Upper lobe of left lung (tissue), 6 donors: ENCODE measurements at regions not wholly inside any gene's neighbourhood (a gene's known extent, or its start where the extent isn't known, plus 50 kb on each side); places are given as distances from the start of the nearest gene placed in this dataset.

Experiments used
- ATAC-seq, 2 donors: fragments of 200-7000 bp; cut with Tn5 transposase; one replicate each; pipeline ENCODE4 v1.9.1; 2022; ENCODE audit warnings: mild to moderate bottlenecking in 2 of 2, moderate library complexity in 2 of 2; ENCODE audit not compliant: low FRiP score in 2 of 2
- DNase-seq, 2 donors: peaks; one replicate each; pipeline ENCODE4 v3.0.0-alpha.2; 2019 to 2020
- H3K27ac ChIP-seq, 4 donors: fragments of 200-600 bp; sonication (generic); one replicate each; pipeline ENCODE4 v1.5.1; 2016 to 2019
- H3K27me3 ChIP-seq, 4 donors: fragments of 200-600 bp; sonication (generic); one replicate each; pipeline ENCODE4 v1.5.1; 2017 to 2019
- H3K36me3 ChIP-seq, 4 donors: fragments of 200-600 bp; sonication (generic); one replicate each; pipeline ENCODE4 v1.5.1; 2016 to 2019
- H3K4me1 ChIP-seq, 4 donors: fragments of 200-600 bp; sonication (generic); one replicate each; pipeline ENCODE4 v1.5.1; 2018 to 2019
- H3K4me3 ChIP-seq, 4 donors: fragments of 200-600 bp; sonication (generic); one replicate each; pipeline ENCODE4 v1.5.1; 2017 to 2019; ENCODE audit warnings: mild to moderate bottlenecking in 2 of 4, moderate library complexity in 1 of 4
- H3K9me3 ChIP-seq, 4 donors: fragments of 200-600 bp; sonication (generic); one replicate each; pipeline ENCODE4 v1.5.1; 2018 to 2019
- CTCF ChIP-seq, 6 experiments: fragments of 450-650 bp in 4 of 6; fragments of 200-600 bp in 2 of 6; sonication (generic) in 2 of 6; IDR thresholded peaks; one replicate each; pipeline ENCODE4 v1.5.1; 2016 to 2019; ENCODE audit warnings: antibody characterized with exemption in 6 of 6
- EP300 ChIP-seq, 4 donors: sonication (generic); formaldehyde crosslinking; IDR thresholded peaks; one replicate each; pipeline ENCODE4 v1.5.1; 2017; ENCODE audit warnings: antibody characterized with exemption in 4 of 4, control low read depth in 2 of 4
- POLR2A ChIP-seq, 4 donors: fragments of 450-650 bp; IDR thresholded peaks; one replicate each; pipeline ENCODE4 v1.5.1; 2016 to 2017; ENCODE audit warnings: antibody characterized with exemption in 4 of 4, mild to moderate bottlenecking in 2 of 4
- POLR2AphosphoS5 ChIP-seq, 2 donors: sonication (generic); formaldehyde crosslinking; IDR thresholded peaks; one replicate each; pipeline ENCODE4 v1.5.1; 2017; ENCODE audit warnings: antibody characterized with exemption in 2 of 2
- WGBS, 2 donors: methylation state at CpG; one replicate each; pipeline ENCODE4 v1.1.5; 2017 to 2018; 5-methylcytosine and 5-hydroxymethylcytosine counted together
- donor health status: DM: no; HTN: no; CAD: no; lungs with moderate emphysema.
- donor health status: DM: no; HTN: yes; CAD: no; lungs with severe emphysema.

- Histone ChIP-seq H3K4me1 (no peaks in the 10 kb centered on the region), H3K27me3 (no peaks in the 10 kb centered on the region), H3K36me3 (no peaks in the 10 kb centered on the region), H3K4me3 (no peak overlapping the region), H3K9me3 (no peaks in the 10 kb centered on the region), H3K27ac (no peak overlapping the region)
- ATAC-seq, result no peak
- 51 to 67% methylated on average over 1 of the region's 1 CpG for WGBS, 2 donors
- TF ChIP-seq EP300 (IDR thresholded peaks at IDR 0.05), result no peak
- no peak for TF ChIP-seq POLR2AphosphoS5 (IDR thresholded peaks at IDR 0.05)
- no peak for TF ChIP-seq POLR2A (IDR thresholded peaks at IDR 0.05)
- TF ChIP-seq CTCF (IDR thresholded peaks at IDR 0.05), result no peak
- DNase-seq, result no peak
These were observed 351.0 kb upstream of the NFIA start for GRCh38 chr1:60731321-60731720.

- ATAC-seq (no peak), DNase-seq (no peak)
- no peak for TF ChIP-seq CTCF (IDR thresholded peaks at IDR 0.05)
- no peak for TF ChIP-seq POLR2A (IDR thresholded peaks at IDR 0.05)
- no peak for TF ChIP-seq EP300 (IDR thresholded peaks at IDR 0.05)
- no peak for TF ChIP-seq POLR2AphosphoS5 (IDR thresholded peaks at IDR 0.05)
- no peaks in the 10 kb centered on the region for H3K4me1 ChIP-seq
- no peaks in the 10 kb centered on the region for H3K27me3 ChIP-seq
- 87 to 93% methylated on average over 1 of the region's 1 CpG for WGBS, 2 donors
- H3K4me3 ChIP-seq, result no peak overlapping the region
- H3K27ac ChIP-seq, result no peak overlapping the region
- no peaks in the 10 kb centered on the region for H3K36me3 ChIP-seq
- no peaks in the 10 kb centered on the region for H3K9me3 ChIP-seq
These were observed 354.8 kb upstream of the NFIA start for GRCh38 chr1:60727552-60727951.

GRCh38 chr1:60716472-60716871, 365.9 kb upstream of the NFIA start:
- H3K36me3 ChIP-seq, result no peaks in the 10 kb centered on the region
- DNase-seq, result no peak
- H3K4me1 ChIP-seq, result no peaks in the 10 kb centered on the region
- 84 to 89% methylated on average over 3 of the region's 3 CpGs for WGBS, 2 donors
- H3K27ac ChIP-seq, result no peak overlapping the region
- H3K4me3 ChIP-seq, result no peak overlapping the region
- H3K27me3 ChIP-seq, result no peaks in the 10 kb centered on the region
- no peaks in the 10 kb centered on the region for H3K9me3 ChIP-seq
- ATAC-seq, result no peak
- TF ChIP-seq POLR2A (IDR thresholded peaks at IDR 0.05) (no peak), POLR2AphosphoS5 (IDR thresholded peaks at IDR 0.05) (no peak), CTCF (IDR thresholded peaks at IDR 0.05) (no peak), EP300 (IDR thresholded peaks at IDR 0.05) (no peak)

GRCh38 chr1:60715970-60716369, 366.4 kb upstream of the NFIA start:
- no peaks in the 10 kb centered on the region for H3K27me3 ChIP-seq
- H3K4me1 ChIP-seq, result no peaks in the 10 kb centered on the region
- H3K4me3 ChIP-seq, result no peak overlapping the region
- no peaks in the 10 kb centered on the region for H3K36me3 ChIP-seq
- TF ChIP-seq POLR2A (IDR thresholded peaks at IDR 0.05), result no peak
- TF ChIP-seq POLR2AphosphoS5 (IDR thresholded peaks at IDR 0.05), result no peak
- TF ChIP-seq CTCF (IDR thresholded peaks at IDR 0.05), result no peak
- TF ChIP-seq EP300 (IDR thresholded peaks at IDR 0.05), result no peak
- no peak for ATAC-seq
- no peak for DNase-seq
- H3K27ac ChIP-seq, result no peak overlapping the region
- H3K9me3 ChIP-seq, result no peaks in the 10 kb centered on the region

GRCh38 chr1:60709426-60709825, 372.9 kb upstream of the NFIA start:
- no peaks in the 10 kb centered on the region for H3K4me1 ChIP-seq
- H3K27me3 ChIP-seq, result no peaks in the 10 kb centered on the region
- TF ChIP-seq POLR2AphosphoS5 (IDR thresholded peaks at IDR 0.05) (no peak), CTCF (IDR thresholded peaks at IDR 0.05) (no peak), POLR2A (IDR thresholded peaks at IDR 0.05) (no peak), EP300 (IDR thresholded peaks at IDR 0.05) (no peak)
- H3K9me3 ChIP-seq, result no peaks in the 10 kb centered on the region
- ATAC-seq, result no peak
- no peak for DNase-seq
- H3K4me3 ChIP-seq, result no peak overlapping the region
- no peaks in the 10 kb centered on the region for H3K36me3 ChIP-seq
- no peak overlapping the region for H3K27ac ChIP-seq
